ENCODE measurements at regions not wholly inside any gene's neighbourhood (a gene's known extent, or its start where the extent isn't known, plus 50 kb on each side); places are given as distances from the start of the nearest gene placed in this dataset.

DNA sequence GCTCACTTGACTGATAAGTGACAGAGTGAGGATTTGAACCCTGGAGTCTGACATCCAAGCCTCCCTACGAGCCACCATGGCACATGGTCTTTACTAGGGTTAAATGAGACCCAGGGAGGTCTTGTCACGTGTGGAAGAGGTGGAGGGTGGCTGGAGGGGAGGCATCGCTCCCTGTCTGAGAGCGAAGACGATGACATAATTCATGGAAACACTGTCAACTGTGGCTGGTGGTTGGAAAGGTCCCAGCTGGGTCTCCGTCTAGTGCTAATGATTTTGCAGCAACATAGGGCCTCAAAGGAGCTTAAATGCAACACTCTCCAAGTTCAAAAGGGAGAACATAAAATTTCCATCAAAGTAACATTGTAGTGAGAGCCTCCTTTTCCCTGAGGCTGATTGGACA, 99.9 kb upstream of the BAIAP2L1 start:
- Histone ChIP-seq H3K27ac (ENCODE audit: extremely low read length, insufficient read depth, low read length) (no peak overlapping the region), H3K4me1 (ENCODE audit: insufficient read depth, low read length) (no peaks in the 10 kb centered on the region), H3K9me3 (ENCODE audit: low read length) (peaks cover 23% of the 10 kb centered on the region), H3K4me2 (ENCODE audit: low read depth, low read length) (no peak overlapping the region), H3K27me3 (ENCODE audit: control insufficient read depth in 1 of 2, insufficient read depth in 2 of 2, low read length in 2 of 2) (no peaks in the 10 kb centered on the region), H2AFZ (ENCODE audit: low read length) (no peak overlapping the region), H4K20me1 (ENCODE audit: insufficient read depth, low read length) (no peaks in the 10 kb centered on the region), H3K79me2 (ENCODE audit: insufficient read depth, low read length) (no peaks in the 10 kb centered on the region), H3K4me3 (replicated peaks in 1 of 3; ENCODE audit: insufficient read depth in 1 of 3, low read depth in 2 of 3, low read length in 3 of 3) (no peak overlapping the region), H3K9ac (ENCODE audit: insufficient read depth, low read depth, low read length) (no peak overlapping the region), H3K36me3 (replicated peaks in 1 of 2; ENCODE audit: control insufficient read depth in 1 of 2, insufficient read depth in 2 of 2, low read length in 2 of 2) (no peaks in the 10 kb centered on the region)
- no TSS peak for BruUV-seq (replicated peaks)
- in situ Hi-C loops (cut with HindIII; ENCODE audit: extremely low pct_ligation_motif_present, low pct_unique_long_range_greater_than_20kb) (no loop called here), intact Hi-C loops (cut with micrococcal nuclease; ENCODE audit: unreplicated experiment) (no loop called here)
- ChIA-PET CTCF (ENCODE audit: low intra/inter-chr PET ratio, low total read pairs) (no interaction called here), POLR2A (no interaction called here)
- ATAC-seq = no peak
- no peak for DNase-seq (ENCODE audit: low spot score)
- FAIRE-seq = no peak
- WGBS (ENCODE audit: low lambda C conversion rate) = 30% methylated on average over 6 of the region's 6 CpGs
- TF ChIP-seq ZNF329 (CRISPR knock-in tag; IDR thresholded peaks at IDR 0.05; ENCODE audit: low read depth) = no peak
- TF ChIP-seq ZNF660 (CRISPR knock-in tag; IDR thresholded peaks at IDR 0.05; ENCODE audit: borderline replicate concordance, low read depth) = no peak

DNA sequence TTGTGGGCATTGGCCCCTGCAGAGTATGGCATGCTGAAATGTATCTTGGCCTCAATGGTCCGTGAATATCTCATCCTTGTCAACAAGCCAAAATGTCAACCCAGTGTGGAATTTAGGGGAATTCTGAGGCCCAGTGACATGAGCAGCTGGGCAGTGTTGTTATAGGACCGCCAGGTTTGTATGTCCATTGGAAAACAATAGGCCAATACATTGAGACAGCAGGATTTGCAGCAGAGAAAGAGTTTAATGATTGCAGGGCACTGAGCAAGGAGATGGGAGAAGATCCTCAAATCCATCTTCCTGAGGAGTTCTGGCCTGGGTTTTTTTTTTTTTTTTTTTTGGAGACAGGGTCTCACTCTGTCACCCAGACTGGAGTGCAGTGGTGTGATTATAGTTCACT, 95.7 kb upstream of the BAIAP2L1 start:
- in situ Hi-C loops (cut with HindIII; ENCODE audit: extremely low pct_ligation_motif_present, low pct_unique_long_range_greater_than_20kb) = no loop called here
- POLR2A ChIA-PET = no interaction called here
- TF ChIP-seq ARID2 (CRISPR knock-in tag; IDR thresholded peaks at IDR 0.05; ENCODE audit: borderline replicate concordance) = no peak
- TF ChIP-seq YEATS4 (CRISPR knock-in tag; IDR thresholded peaks at IDR 0.05; ENCODE audit: borderline replicate concordance) = no peak
- TF ChIP-seq, protein P1, sequence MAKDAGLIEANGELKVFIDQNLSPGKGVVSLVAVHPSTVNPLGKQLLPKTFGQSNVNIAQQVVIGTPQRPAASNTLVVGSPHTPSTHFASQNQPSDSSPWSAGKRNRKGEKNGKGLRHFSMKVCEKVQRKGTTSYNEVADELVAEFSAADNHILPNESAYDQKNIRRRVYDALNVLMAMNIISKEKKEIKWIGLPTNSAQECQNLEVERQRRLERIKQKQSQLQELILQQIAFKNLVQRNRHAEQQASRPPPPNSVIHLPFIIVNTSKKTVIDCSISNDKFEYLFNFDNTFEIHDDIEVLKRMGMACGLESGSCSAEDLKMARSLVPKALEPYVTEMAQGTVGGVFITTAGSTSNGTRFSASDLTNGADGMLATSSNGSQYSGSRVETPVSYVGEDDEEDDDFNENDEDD (CRISPR knock-in tag; IDR thresholded peaks at IDR 0.05; ENCODE audit: borderline replicate concordance) = no peak
- no peak for TF ChIP-seq ZNF572 (CRISPR knock-in tag; IDR thresholded peaks at IDR 0.05)

More for the DNA sequence above, 95.7 kb upstream of the BAIAP2L1 start:
- H3K9ac ChIP-seq (ENCODE audit: insufficient read depth, low read depth, low read length) = no peak overlapping the region
- WGBS (ENCODE audit: low lambda C conversion rate) = 17% methylated on average over 1 of the region's 2 CpGs
- H4K20me1 ChIP-seq (ENCODE audit: insufficient read depth, low read length) = no peaks in the 10 kb centered on the region
- DNase-seq (ENCODE audit: low spot score) = no peak
- H3K4me2 ChIP-seq (ENCODE audit: low read depth, low read length) = no peak overlapping the region
- no peak for FAIRE-seq
- no peak overlapping the region for H2AFZ ChIP-seq (ENCODE audit: low read length)
- CTCF ChIA-PET (ENCODE audit: low intra/inter-chr PET ratio, low total read pairs) = no interaction called here
- ATAC-seq = no peak
- H3K27me3 ChIP-seq (ENCODE audit: control insufficient read depth in 1 of 2, insufficient read depth in 2 of 2, low read length in 2 of 2) = peaks cover 0 to 4% of the 10 kb centered on the region in 2 experiments; a peak in 1 of 5 replicates
- BruUV-seq (replicated peaks) = no TSS peak
- no peak overlapping the region for H3K27ac ChIP-seq (ENCODE audit: extremely low read length, insufficient read depth, low read length)
- H3K36me3 ChIP-seq (replicated peaks in 1 of 2; ENCODE audit: control insufficient read depth in 1 of 2, insufficient read depth in 2 of 2, low read length in 2 of 2) = no peaks in the 10 kb centered on the region
- no peaks in the 10 kb centered on the region for H3K79me2 ChIP-seq (ENCODE audit: insufficient read depth, low read length)
- intact Hi-C loops (cut with micrococcal nuclease; ENCODE audit: unreplicated experiment) = no loop called here
- peaks cover 26% of the 10 kb centered on the region for H3K9me3 ChIP-seq (ENCODE audit: low read length)
- H3K4me3 ChIP-seq (replicated peaks in 1 of 3; ENCODE audit: insufficient read depth in 1 of 3, low read depth in 2 of 3, low read length in 3 of 3) = no peak overlapping the region
- H3K4me1 ChIP-seq (ENCODE audit: insufficient read depth, low read length) = no peaks in the 10 kb centered on the region

All from HepG2 (cell line).